ENCODE measurements at regions not wholly inside any gene's neighbourhood (a gene's known extent, or its start where the extent isn't known, plus 50 kb on each side); places are given as distances from the start of the nearest gene placed in this dataset.

DNA sequence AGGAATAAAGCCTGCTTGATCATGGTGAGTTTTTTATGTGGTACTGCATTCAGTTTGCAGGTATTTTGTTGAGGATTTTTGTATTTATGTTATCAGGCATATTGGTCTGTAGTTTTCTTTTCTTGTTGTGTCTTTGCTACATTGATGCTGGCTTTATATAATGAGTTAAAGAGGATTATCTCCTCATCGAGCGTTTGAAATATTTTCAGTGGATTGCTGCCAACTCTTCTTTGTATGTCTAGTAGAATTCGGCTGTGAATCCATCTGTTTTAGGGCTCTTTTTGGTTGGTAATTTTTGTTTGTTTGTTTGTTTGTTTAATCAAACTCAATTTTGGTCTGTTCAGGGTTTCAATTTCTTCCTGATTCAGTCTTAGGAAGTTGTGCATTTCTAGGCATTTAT lies 758.4 kb downstream of the KCNA4 start:
- ChIA-PET POLR2A (no interaction called here), CTCF (no interaction called here)
- Mint-ChIP-seq H3K4me1 (no peaks in the 10 kb centered on the region), H3K9me3 (peaks cover 3% of the 10 kb centered on the region), H3K27me3 (no peaks in the 10 kb centered on the region), H3K36me3 (ENCODE audit: low read depth) (no peaks in the 10 kb centered on the region), H3K27ac (no peak overlapping the region), H3K4me3 (no peak overlapping the region)
- ATAC-seq (ENCODE audit: low read depth) (no peak), DNase-seq (no peak)
- TF ChIP-seq, protein P1, sequence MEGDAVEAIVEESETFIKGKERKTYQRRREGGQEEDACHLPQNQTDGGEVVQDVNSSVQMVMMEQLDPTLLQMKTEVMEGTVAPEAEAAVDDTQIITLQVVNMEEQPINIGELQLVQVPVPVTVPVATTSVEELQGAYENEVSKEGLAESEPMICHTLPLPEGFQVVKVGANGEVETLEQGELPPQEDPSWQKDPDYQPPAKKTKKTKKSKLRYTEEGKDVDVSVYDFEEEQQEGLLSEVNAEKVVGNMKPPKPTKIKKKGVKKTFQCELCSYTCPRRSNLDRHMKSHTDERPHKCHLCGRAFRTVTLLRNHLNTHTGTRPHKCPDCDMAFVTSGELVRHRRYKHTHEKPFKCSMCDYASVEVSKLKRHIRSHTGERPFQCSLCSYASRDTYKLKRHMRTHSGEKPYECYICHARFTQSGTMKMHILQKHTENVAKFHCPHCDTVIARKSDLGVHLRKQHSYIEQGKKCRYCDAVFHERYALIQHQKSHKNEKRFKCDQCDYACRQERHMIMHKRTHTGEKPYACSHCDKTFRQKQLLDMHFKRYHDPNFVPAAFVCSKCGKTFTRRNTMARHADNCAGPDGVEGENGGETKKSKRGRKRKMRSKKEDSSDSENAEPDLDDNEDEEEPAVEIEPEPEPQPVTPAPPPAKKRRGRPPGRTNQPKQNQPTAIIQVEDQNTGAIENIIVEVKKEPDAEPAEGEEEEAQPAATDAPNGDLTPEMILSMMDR (IDR thresholded peaks at IDR 0.05), result no peak
- intact Hi-C loops (cut with micrococcal nuclease), result no loop called here

DNA sequence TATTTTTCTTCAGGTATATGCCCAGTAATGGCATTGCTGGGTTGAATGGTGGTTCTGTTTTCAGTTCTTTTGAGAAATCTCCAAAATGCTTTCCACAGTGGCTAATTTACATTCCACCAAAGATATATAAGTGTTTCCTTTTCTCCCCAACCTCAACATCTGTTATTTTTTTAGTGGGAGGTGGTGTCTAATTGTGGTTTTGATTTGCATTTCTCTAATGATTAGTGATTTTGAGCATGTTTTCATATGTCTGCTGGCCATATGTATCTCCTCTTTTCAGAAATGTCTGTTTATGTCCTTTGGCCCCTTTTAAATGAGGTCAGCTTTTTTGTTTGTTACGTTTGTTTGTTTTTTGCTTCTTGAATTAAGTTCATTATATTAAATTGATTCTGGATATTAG lies 760.2 kb downstream of the KCNA4 start:
- CTCF ChIA-PET, result no interaction called here
- Mint-ChIP-seq H3K27me3 (no peaks in the 10 kb centered on the region), H3K4me1 (no peaks in the 10 kb centered on the region), H3K27ac (no peak overlapping the region), H3K9me3 (peaks cover 5% of the 10 kb centered on the region), H3K4me3 (no peak overlapping the region), H3K36me3 (ENCODE audit: low read depth) (no peaks in the 10 kb centered on the region)
- TF ChIP-seq, protein P1 (IDR thresholded peaks at IDR 0.05), result no peak
- POLR2A ChIA-PET, result no interaction called here
- ATAC-seq (ENCODE audit: low read depth), result no peak
- intact Hi-C loops (cut with micrococcal nuclease), result no loop called here
- DNase-seq, result no peak

DNA sequence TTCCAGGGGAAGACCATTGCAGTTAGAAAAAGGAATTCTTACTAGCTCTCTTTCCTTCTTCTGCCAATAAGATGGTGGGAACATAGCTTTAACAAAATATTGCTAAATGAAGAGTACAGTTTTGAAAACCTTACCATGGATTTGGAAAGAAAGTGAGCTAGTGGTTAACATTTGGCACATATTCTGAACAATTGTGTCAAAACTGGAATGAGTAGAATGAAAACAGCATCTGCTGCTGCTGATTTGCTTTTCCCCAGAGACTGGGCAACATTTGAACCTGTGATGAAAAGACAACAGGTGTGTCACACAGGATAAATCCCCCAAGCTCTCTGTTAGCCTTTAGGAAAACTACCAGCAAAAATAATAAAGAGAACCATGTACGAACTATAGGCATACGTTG lies 761.4 kb downstream of the KCNA4 start:
- H3K36me3 Mint-ChIP-seq (ENCODE audit: low read depth), result no peaks in the 10 kb centered on the region
- ChIA-PET POLR2A (no interaction called here), CTCF (no interaction called here)
- no peaks in the 10 kb centered on the region for H3K27me3 Mint-ChIP-seq
- TF ChIP-seq, protein P1 (IDR thresholded peaks at IDR 0.05), result no peak
- H3K4me3 Mint-ChIP-seq, result no peak overlapping the region
- intact Hi-C loops (cut with micrococcal nuclease), result no loop called here
- no peaks in the 10 kb centered on the region for H3K4me1 Mint-ChIP-seq
- ATAC-seq (ENCODE audit: low read depth) (no peak), DNase-seq (no peak)
- H3K27ac Mint-ChIP-seq, result no peak overlapping the region
- peaks cover 5% of the 10 kb centered on the region for H3K9me3 Mint-ChIP-seq

DNA sequence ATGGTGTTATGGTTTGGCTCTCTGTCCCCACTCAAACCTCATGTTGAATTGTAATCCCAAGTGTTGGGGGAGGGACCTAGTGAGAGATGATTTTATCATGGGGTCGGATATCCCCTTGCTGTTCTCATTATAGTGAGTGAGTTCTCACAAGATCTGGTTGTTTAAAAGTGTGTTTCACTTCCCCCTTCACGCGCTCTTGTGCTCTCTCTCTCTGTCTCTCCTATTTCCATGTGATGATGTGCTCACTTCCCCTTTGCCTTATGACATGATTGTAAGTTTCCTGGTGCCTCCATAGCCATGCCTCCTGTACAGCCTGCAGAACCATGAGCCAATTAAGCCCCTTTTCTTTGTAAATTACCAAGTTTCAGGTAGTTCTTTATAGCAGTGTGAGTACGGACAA lies 765.1 kb downstream of the KCNA4 start:
- TF ChIP-seq, protein P1 (IDR thresholded peaks at IDR 0.05), result no peak
- intact Hi-C loops (cut with micrococcal nuclease), result no loop called here
- Mint-ChIP-seq H3K9me3 (peaks cover 5% of the 10 kb centered on the region), H3K36me3 (ENCODE audit: low read depth) (no peaks in the 10 kb centered on the region), H3K4me1 (no peaks in the 10 kb centered on the region), H3K27me3 (no peaks in the 10 kb centered on the region), H3K27ac (no peak overlapping the region), H3K4me3 (no peak overlapping the region)
- POLR2A ChIA-PET, result no interaction called here
- ATAC-seq (ENCODE audit: low read depth) (no peak), DNase-seq (no peak)
- CTCF ChIA-PET, result no interaction called here

DNA sequence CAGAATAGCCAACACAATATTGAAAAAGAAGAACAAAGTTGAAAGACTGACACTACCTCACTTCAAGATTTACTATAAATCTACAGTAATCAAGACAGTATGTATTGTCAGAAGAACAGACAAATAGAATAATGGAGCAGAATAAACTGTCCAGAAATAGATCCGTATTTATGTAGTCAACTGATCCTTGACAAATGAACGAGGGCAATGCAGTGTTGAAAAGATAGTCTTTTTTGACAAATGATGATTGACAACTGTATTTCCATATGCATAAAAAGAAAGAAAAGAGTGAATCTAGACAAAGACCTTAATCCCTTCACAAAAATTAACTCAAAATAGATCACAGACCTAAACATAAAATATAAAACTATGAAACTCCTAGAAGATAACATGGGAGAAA lies 767.1 kb downstream of the KCNA4 start:
- no peak overlapping the region for H3K4me3 Mint-ChIP-seq
- intact Hi-C loops (cut with micrococcal nuclease), result no loop called here
- POLR2A ChIA-PET, result no interaction called here

More for the DNA sequence above, 767.1 kb downstream of the KCNA4 start:
- Mint-ChIP-seq H3K36me3 (ENCODE audit: low read depth) (no peaks in the 10 kb centered on the region), H3K27ac (no peak overlapping the region), H3K27me3 (no peaks in the 10 kb centered on the region), H3K4me1 (no peaks in the 10 kb centered on the region), H3K9me3 (peaks cover 2% of the 10 kb centered on the region)
- TF ChIP-seq, protein P1 (IDR thresholded peaks at IDR 0.05), result no peak
- ATAC-seq (ENCODE audit: low read depth) (no peak), DNase-seq (no peak)
- CTCF ChIA-PET, result no interaction called here
